Occipital lobe (tissue), 1 donor: ENCODE measurements at regions not wholly inside any gene's neighbourhood (a gene's known extent, or its start where the extent isn't known, plus 50 kb on each side); places are given as distances from the start of the nearest gene placed in this dataset.
"Not testable (repeated sequence)": the region's sequence is repeated elsewhere in the genome, so short reads cannot be mapped to it uniquely, and the experiment has no call there.

Experiments used
- DNase-seq: peaks from one replicate; lab custom pipeline; 2025; lab: John Stamatoyannopoulos, UW

GRCh38 chr3:110457508-110457907 is 614.1 kb upstream of the NECTIN3 start:
- no peak for DNase-seq

- no peak for DNase-seq
Observed at GRCh38 chr3:110459021-110459420, 612.6 kb upstream of the NECTIN3 start.

- no peak for DNase-seq
Observed at GRCh38 chr3:110470310-110470709, 601.3 kb upstream of the NECTIN3 start.

GRCh38 chr3:110473405-110473804 is 598.2 kb upstream of the NECTIN3 start:
- DNase-seq, result no peak

GRCh38 chr3:110474397-110474796 is 597.2 kb upstream of the NECTIN3 start:
- no peak for DNase-seq

- no peak for DNase-seq
Observed at GRCh38 chr3:110478377-110479054, 593.1 kb upstream of the NECTIN3 start.

- no peak for DNase-seq
Observed at GRCh38 chr3:110479731-110480130, 591.9 kb upstream of the NECTIN3 start.

- no peak for DNase-seq
Observed at GRCh38 chr3:110485389-110485788, 586.2 kb upstream of the NECTIN3 start.

GRCh38 chr3:110487840-110488239 is 583.8 kb upstream of the NECTIN3 start:
- no peak for DNase-seq

- no peak for DNase-seq
Observed at GRCh38 chr3:110491413-110491812, 580.2 kb upstream of the NECTIN3 start.

GRCh38 chr3:110492876-110493275 is 578.7 kb upstream of the NECTIN3 start:
- no peak for DNase-seq

- no peak for DNase-seq
Observed at GRCh38 chr3:110493438-110494092, 578.1 kb upstream of the NECTIN3 start.

- no peak for DNase-seq
Observed at GRCh38 chr3:110494093-110494490, 577.5 kb upstream of the NECTIN3 start.

- DNase-seq, result no peak
Observed at GRCh38 chr3:110494728-110495127, 576.9 kb upstream of the NECTIN3 start.

- no peak for DNase-seq
Observed at GRCh38 chr3:110495201-110495927, 576.3 kb upstream of the NECTIN3 start.

- DNase-seq, result no peak
Observed at GRCh38 chr3:110504401-110504800, 567.2 kb upstream of the NECTIN3 start.

- no peak for DNase-seq
Observed at GRCh38 chr3:110504901-110505300, 566.7 kb upstream of the NECTIN3 start.

- DNase-seq, result no peak
Observed at GRCh38 chr3:110506890-110507289, 564.7 kb upstream of the NECTIN3 start.

GRCh38 chr3:110507570-110507969 is 564.0 kb upstream of the NECTIN3 start:
- DNase-seq, result not testable (repeated sequence)

GRCh38 chr3:110512961-110513360 is 558.7 kb upstream of the NECTIN3 start:
- no peak for DNase-seq

- DNase-seq, result no peak
Observed at GRCh38 chr3:110518031-110518430, 553.6 kb upstream of the NECTIN3 start.

GRCh38 chr3:110519071-110519470 is 552.5 kb upstream of the NECTIN3 start:
- no peak for DNase-seq

- DNase-seq, result peak; percentile 11
Observed at GRCh38 chr3:110521019-110521418, 550.6 kb upstream of the NECTIN3 start.
